ENCODE measurements at regions not wholly inside any gene's neighbourhood (a gene's known extent, or its start where the extent isn't known, plus 50 kb on each side); places are given as distances from the start of the nearest gene placed in this dataset.

DNA sequence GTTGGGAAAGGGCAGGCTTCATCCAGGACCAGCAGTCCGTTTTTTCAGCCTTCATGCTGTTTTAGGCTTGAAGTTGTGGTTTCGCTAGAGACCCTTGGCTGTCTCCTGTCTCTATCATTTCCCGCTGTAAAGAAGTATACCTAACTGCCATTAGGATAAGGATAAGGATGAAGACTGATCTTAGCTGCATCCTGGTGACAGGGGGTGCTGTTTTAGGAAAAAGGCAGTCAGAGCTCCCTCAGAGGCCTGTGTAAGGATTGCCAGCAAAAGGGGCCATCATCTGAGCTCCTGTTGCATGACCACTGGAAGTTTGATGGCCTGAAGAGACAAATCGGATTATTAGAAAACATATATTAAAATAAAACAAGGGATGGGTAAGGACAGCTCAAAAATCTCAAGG, 64.8 kb upstream of the FGF10 start:
- no peak overlapping the region for H2AFZ ChIP-seq (replicated peaks; ENCODE audit: low read length, poor library complexity)
- H3K4me1 ChIP-seq (ENCODE audit: control insufficient read depth, insufficient read depth, low read length): no peaks in the 10 kb centered on the region
- in situ Hi-C loops (cut with MboI; ENCODE audit: low sequenced_read_pairs): no loop called here
- no peaks in the 10 kb centered on the region for H3K36me3 ChIP-seq (ENCODE audit: control insufficient read depth, insufficient read depth, low read length)
- ChIA-PET CTCF (no interaction called here), POLR2A (ENCODE audit: unreplicated experiment) (no interaction called here)
- no peak overlapping the region for H2AK9ac ChIP-seq (replicated peaks; ENCODE audit: low read depth, low read length, poor library complexity)
- H2BK120ac ChIP-seq (ENCODE audit: low read depth, low read length): no peak overlapping the region
- H2BK20ac ChIP-seq (ENCODE audit: low read depth, low read length): no peak overlapping the region
- ATAC-seq (ENCODE audit: low read depth): no peak
- no peak for TF ChIP-seq POLR2A (IDR thresholded peaks at IDR 0.05; ENCODE audit: low read depth, low read length)
- TF ChIP-seq, protein P1, sequence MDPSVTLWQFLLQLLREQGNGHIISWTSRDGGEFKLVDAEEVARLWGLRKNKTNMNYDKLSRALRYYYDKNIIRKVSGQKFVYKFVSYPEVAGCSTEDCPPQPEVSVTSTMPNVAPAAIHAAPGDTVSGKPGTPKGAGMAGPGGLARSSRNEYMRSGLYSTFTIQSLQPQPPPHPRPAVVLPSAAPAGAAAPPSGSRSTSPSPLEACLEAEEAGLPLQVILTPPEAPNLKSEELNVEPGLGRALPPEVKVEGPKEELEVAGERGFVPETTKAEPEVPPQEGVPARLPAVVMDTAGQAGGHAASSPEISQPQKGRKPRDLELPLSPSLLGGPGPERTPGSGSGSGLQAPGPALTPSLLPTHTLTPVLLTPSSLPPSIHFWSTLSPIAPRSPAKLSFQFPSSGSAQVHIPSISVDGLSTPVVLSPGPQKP (IDR thresholded peaks at IDR 0.05; ENCODE audit: borderline replicate concordance, low read depth, low read length): no peak
- no peak for TF ChIP-seq MXI1 (IDR thresholded peaks at IDR 0.05; ENCODE audit: borderline replicate concordance, low read depth, low read length)
- no peak for TF ChIP-seq NFE2L2 (IDR thresholded peaks at IDR 0.05; ENCODE audit: low read depth, low read length)
- no peak for TF ChIP-seq SMC3 (IDR thresholded peaks at IDR 0.05; ENCODE audit: low read depth, low read length)
- TF ChIP-seq CHD1 (IDR thresholded peaks at IDR 0.05; ENCODE audit: low read depth, low read length): no peak
- TF ChIP-seq RCOR1 (IDR thresholded peaks at IDR 0.05; ENCODE audit: insufficient replicate concordance, low read length): no peak
- TF ChIP-seq CEBPB (IDR thresholded peaks at IDR 0.05; ENCODE audit: low read depth, low read length): no peak
- TF ChIP-seq RAD21 (IDR thresholded peaks at IDR 0.05; ENCODE audit: low read length): no peak
- no peak overlapping the region for H3K4me2 ChIP-seq (ENCODE audit: low read depth, low read length)
- intact Hi-C loops (cut with micrococcal nuclease): no loop called here
- no peak overlapping the region for H3K4me3 ChIP-seq (ENCODE audit: insufficient read depth, low read depth, low read length)
- H3K9ac ChIP-seq (ENCODE audit: low read depth, low read length): no peak overlapping the region
- 48% methylated on average over 2 of the region's 4 CpGs; no CpG with 5 or more reads in 1 of the 2 experiments for WGBS, 2 experiments (ENCODE audit: extremely low coverage in 2 of 2, insufficient read length in 1 of 2)
- H3K27ac ChIP-seq (ENCODE audit: insufficient read depth, low read length): no peak overlapping the region
- no peak overlapping the region for H3K14ac ChIP-seq (replicated peaks; ENCODE audit: low read depth, low read length)
- H4K20me1 ChIP-seq (ENCODE audit: insufficient read depth, low read length): no peaks in the 10 kb centered on the region
- dilution Hi-C loops (cut with HindIII; ENCODE audit: low sequenced_read_pairs, unreplicated experiment): no loop called here
- no TSS peak for BruUV-seq (replicated peaks)
- H2AK5ac ChIP-seq (ENCODE audit: low read depth, low read length): no peak overlapping the region
- no peak overlapping the region for H4K91ac ChIP-seq (ENCODE audit: insufficient read depth, low read depth, low read length)
- H3K9me1 ChIP-seq (ENCODE audit: insufficient read depth, low read length): no peaks in the 10 kb centered on the region
- no peaks in the 10 kb centered on the region for H3K79me1 ChIP-seq (ENCODE audit: low read depth in 1 of 2, low read length in 2 of 2)
- H3K18ac ChIP-seq (ENCODE audit: low read depth, low read length): no peak overlapping the region
- H2BK15ac ChIP-seq (ENCODE audit: low read depth, low read length): no peak overlapping the region
- no peak overlapping the region for H2BK5ac ChIP-seq (ENCODE audit: low read depth, low read length, poor library complexity, severe bottlenecking)
- no peak overlapping the region for H3K4ac ChIP-seq (ENCODE audit: low read depth, low read length)
- H3K9me3 ChIP-seq (ENCODE audit: control insufficient read depth, insufficient read depth, low read length): no peaks in the 10 kb centered on the region
- no peak overlapping the region for H4K5ac ChIP-seq (ENCODE audit: low read depth, low read length)
- no peak overlapping the region for H3K23ac ChIP-seq (ENCODE audit: low read depth, low read length)
- H4K8ac ChIP-seq (ENCODE audit: low read depth in 2 of 2, low read length in 2 of 2): no peak overlapping the region
- no peak overlapping the region for H3K56ac ChIP-seq (ENCODE audit: extremely low read depth, insufficient read depth, low read length)
- no peak for DNase-seq
- H3K27me3 ChIP-seq (ENCODE audit: control insufficient read depth, insufficient read depth, low read length): no peaks in the 10 kb centered on the region

All from IMR-90 (cell line).